ENCODE measurements at regions not wholly inside any gene's neighbourhood (a gene's known extent, or its start where the extent isn't known, plus 50 kb on each side); places are given as distances from the start of the nearest gene placed in this dataset.

DNA sequence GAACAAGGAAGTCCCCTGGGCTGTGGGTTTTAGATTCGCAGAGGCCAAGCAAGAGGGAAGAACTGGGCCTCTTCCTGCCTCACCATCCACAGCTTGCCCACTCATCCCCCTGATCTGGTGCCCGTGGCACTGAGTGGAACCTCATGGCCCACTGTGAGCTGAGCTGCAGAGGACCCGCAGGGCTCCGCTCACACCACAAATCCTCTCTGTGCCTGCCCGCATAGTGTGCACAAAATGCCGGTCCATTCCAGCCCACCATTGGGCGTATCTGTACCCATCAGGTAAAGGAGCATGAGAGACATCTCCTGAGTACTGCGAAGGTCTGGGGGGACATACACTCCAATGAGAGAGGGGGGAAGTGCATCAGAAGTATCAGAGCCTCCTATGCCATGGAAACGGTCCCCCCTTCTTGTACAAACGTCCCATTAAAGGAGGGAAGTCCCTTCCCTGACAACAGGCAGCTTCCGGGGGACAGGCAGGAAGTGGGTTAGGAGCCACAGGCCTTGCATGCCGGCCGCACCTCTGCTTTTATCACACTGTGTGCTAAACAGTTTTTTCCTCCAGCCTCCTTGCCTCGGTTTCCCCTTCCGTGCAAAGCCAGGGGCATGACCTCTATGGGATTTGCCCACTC, 309.4 kb upstream of the DIO3 start:
- TF ChIP-seq, protein P1, sequence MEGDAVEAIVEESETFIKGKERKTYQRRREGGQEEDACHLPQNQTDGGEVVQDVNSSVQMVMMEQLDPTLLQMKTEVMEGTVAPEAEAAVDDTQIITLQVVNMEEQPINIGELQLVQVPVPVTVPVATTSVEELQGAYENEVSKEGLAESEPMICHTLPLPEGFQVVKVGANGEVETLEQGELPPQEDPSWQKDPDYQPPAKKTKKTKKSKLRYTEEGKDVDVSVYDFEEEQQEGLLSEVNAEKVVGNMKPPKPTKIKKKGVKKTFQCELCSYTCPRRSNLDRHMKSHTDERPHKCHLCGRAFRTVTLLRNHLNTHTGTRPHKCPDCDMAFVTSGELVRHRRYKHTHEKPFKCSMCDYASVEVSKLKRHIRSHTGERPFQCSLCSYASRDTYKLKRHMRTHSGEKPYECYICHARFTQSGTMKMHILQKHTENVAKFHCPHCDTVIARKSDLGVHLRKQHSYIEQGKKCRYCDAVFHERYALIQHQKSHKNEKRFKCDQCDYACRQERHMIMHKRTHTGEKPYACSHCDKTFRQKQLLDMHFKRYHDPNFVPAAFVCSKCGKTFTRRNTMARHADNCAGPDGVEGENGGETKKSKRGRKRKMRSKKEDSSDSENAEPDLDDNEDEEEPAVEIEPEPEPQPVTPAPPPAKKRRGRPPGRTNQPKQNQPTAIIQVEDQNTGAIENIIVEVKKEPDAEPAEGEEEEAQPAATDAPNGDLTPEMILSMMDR (conservative IDR thresholded peaks at IDR 0.05; ENCODE audit: low read length): no peak
- no peak for TF ChIP-seq EZH2phosphoT487 (IDR thresholded peaks at IDR 0.05; ENCODE audit: borderline replicate concordance, low read depth, low read length)

All from OCI-LY7 (cell line).